ENCODE measurements at regions not wholly inside any gene's neighbourhood (a gene's known extent, or its start where the extent isn't known, plus 50 kb on each side); places are given as distances from the start of the nearest gene placed in this dataset.
A peak's percentile ranks its signal among the peaks of the same experiment; 100 is the strongest.

DNA sequence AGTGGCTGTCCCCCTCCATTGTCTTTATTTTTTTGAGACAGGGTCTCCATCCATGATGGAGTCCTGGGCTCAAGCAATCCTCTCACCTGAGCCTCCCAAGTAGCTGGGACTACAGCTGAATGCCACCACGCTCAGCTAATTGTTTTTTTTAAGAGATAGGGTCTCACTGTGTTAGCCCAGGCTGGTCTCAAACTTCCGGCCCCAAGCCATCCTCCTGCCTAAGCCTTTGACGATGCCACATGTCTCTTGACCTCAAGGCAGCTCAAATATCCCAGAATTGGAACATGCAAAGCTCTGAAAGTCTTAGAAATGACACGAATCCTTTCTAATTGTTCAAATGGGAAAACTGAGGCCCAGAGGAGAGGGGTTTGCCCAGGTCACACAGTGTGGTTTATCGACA lies 75.4 kb upstream of the ZNF423 start:
- Histone ChIP-seq H3K4me1 (no peaks in the 10 kb centered on the region), H3K9me3 (no peaks in the 10 kb centered on the region), H3K4me3 (no peak overlapping the region), H3K36me3 (no peaks in the 10 kb centered on the region), H3K27me3 (replicated peaks in 1 of 7) (peaks cover 0 to 14% (median 0%) of the 10 kb centered on the region in 7 donors), H3K27ac (no peak overlapping the region)
- no peak for DNase-seq
- intact Hi-C loops (cut with DNase I; ENCODE audit: low total_unique reads): no loop called here
- no peak for TF ChIP-seq POLR2A (IDR thresholded peaks at IDR 0.05)
- TF ChIP-seq, protein P1, sequence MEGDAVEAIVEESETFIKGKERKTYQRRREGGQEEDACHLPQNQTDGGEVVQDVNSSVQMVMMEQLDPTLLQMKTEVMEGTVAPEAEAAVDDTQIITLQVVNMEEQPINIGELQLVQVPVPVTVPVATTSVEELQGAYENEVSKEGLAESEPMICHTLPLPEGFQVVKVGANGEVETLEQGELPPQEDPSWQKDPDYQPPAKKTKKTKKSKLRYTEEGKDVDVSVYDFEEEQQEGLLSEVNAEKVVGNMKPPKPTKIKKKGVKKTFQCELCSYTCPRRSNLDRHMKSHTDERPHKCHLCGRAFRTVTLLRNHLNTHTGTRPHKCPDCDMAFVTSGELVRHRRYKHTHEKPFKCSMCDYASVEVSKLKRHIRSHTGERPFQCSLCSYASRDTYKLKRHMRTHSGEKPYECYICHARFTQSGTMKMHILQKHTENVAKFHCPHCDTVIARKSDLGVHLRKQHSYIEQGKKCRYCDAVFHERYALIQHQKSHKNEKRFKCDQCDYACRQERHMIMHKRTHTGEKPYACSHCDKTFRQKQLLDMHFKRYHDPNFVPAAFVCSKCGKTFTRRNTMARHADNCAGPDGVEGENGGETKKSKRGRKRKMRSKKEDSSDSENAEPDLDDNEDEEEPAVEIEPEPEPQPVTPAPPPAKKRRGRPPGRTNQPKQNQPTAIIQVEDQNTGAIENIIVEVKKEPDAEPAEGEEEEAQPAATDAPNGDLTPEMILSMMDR (IDR thresholded peaks at IDR 0.05 in 8 of 11, conservative IDR thresholded peaks at IDR 0.05 in 3 of 11): no peak
- no peak for TF ChIP-seq POLR2AphosphoS5 (IDR thresholded peaks at IDR 0.05)
- 79 to 89% (median 83%) methylated on average over 5 of the region's 5 CpGs for WGBS, 5 donors

DNA sequence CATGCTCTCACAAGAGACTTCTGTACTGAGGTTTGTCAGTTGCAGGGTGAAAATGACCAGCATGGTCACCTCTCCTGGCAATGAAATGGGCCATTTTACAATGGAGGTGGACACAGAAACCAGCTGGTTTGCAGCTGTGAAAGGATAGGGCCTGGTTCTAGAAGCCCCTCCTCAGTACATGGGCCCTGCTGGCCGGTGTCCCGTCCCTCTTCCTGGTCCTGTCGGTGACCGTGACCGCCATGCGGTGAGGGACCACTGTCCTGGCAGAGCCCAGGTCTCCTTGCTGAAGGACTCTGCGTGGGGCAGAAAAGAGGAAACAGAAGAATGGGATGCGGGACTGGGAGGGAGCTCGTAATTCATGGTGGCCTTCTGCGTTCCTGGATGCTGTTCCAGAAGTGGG lies 76.0 kb upstream of the ZNF423 start:
- intact Hi-C loops (cut with DNase I; ENCODE audit: low total_unique reads): no loop called here
- Histone ChIP-seq H3K4me1 (no peaks in the 10 kb centered on the region), H3K36me3 (no peaks in the 10 kb centered on the region), H3K4me3 (no peak overlapping the region), H3K27ac (no peak overlapping the region), H3K9me3 (no peaks in the 10 kb centered on the region), H3K27me3 (replicated peaks in 1 of 7) (peaks cover 0 to 14% (median 0%) of the 10 kb centered on the region in 7 donors)
- 72 to 90% (median 82%) methylated on average over 8 to 10 of the region's 10 CpGs for WGBS, 5 donors
- peak; percentile 65 for DNase-seq
- no peak for TF ChIP-seq POLR2A (IDR thresholded peaks at IDR 0.05)
- TF ChIP-seq POLR2AphosphoS5 (IDR thresholded peaks at IDR 0.05): no peak
- TF ChIP-seq, protein P1 (IDR thresholded peaks at IDR 0.05 in 8 of 11, conservative IDR thresholded peaks at IDR 0.05 in 3 of 11): no peak

DNA sequence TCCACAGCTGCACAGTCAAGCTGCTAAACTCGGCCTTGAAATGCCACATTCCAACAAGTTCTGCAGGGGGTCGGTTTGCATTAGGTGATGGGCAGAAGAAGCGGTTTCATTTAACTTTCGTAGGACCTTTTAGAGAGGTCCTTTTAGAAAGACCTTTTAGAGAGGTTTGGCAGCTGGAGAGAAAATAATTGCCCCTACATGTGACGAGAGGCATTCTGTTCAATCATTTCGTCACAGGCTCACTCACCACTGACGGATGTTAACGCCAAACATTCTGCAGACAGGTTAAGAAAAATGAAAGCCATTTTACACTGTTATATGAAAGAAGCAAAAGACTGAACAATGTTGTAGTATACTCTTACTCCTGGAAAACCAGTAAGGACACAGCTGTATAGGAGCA lies 76.5 kb upstream of the ZNF423 start:
- no peaks in the 10 kb centered on the region for H3K4me1 ChIP-seq
- H3K4me3 ChIP-seq: no peak overlapping the region
- DNase-seq: no peak
- whole genome bisulfite sequencing, 5 donors: 71 to 81% (median 74%) methylated on average over 8 of the region's 8 CpGs
- intact Hi-C loops (cut with DNase I; ENCODE audit: low total_unique reads): no loop called here
- peaks cover 0 to 14% (median 0%) of the 10 kb centered on the region in 7 donors for H3K27me3 ChIP-seq (replicated peaks in 1 of 7)
- TF ChIP-seq POLR2A (IDR thresholded peaks at IDR 0.05): no peak
- TF ChIP-seq POLR2AphosphoS5 (IDR thresholded peaks at IDR 0.05): no peak
- TF ChIP-seq, protein P1 (IDR thresholded peaks at IDR 0.05 in 8 of 11, conservative IDR thresholded peaks at IDR 0.05 in 3 of 11): no peak
- H3K36me3 ChIP-seq: no peaks in the 10 kb centered on the region
- no peaks in the 10 kb centered on the region for H3K9me3 ChIP-seq
- no peak overlapping the region for H3K27ac ChIP-seq

DNA sequence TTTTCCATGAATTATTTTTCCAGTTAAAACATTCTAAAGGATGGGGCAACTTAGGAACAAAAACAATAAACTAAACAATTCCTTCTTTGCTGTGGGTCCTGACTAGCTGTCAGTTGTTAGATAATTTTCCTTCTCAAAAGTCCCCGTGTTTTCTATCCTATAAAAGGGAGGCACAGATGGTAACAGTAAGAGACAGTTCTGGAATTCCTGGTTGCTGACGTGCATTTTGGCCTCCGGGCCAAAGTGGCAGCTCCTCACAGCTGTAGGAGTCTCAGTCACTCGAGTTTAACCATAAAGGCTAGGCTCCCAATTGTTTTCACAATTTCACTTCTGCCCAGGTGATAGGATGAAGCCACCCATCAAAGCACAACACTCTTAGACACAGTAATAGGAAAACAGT lies 77.0 kb upstream of the ZNF423 start:
- peaks cover 0 to 3% (median 0%) of the 10 kb centered on the region in 8 donors for H3K9me3 ChIP-seq
- intact Hi-C loops (cut with DNase I; ENCODE audit: low total_unique reads): no loop called here
- H3K4me1 ChIP-seq: no peaks in the 10 kb centered on the region
- TF ChIP-seq POLR2A (IDR thresholded peaks at IDR 0.05) (no peak), POLR2AphosphoS5 (IDR thresholded peaks at IDR 0.05) (no peak)
- TF ChIP-seq, protein P1 (IDR thresholded peaks at IDR 0.05 in 8 of 11, conservative IDR thresholded peaks at IDR 0.05 in 3 of 11): no peak
- H3K36me3 ChIP-seq: no peaks in the 10 kb centered on the region
- peaks cover 0 to 14% (median 0%) of the 10 kb centered on the region in 7 donors for H3K27me3 ChIP-seq (replicated peaks in 1 of 7)
- H3K4me3 ChIP-seq: no peak overlapping the region
- no peak overlapping the region for H3K27ac ChIP-seq
- 46 to 86% (median 69%) methylated on average over 4 of the region's 4 CpGs for WGBS, 5 donors
- peak; percentile 2 for DNase-seq
